Natural killer cell treated with Interleukin-12 subunit alpha and Interleukin-12 subunit beta and Interleukin-15 and Interleukin-18, amount 100 ng/mL, for 72 hours (primary cell): ENCODE measurements at regions not wholly inside any gene's neighbourhood (a gene's known extent, or its start where the extent isn't known, plus 50 kb on each side); places are given as distances from the start of the nearest gene placed in this dataset.
"Not testable (repeated sequence)": the region's sequence is repeated elsewhere in the genome, so short reads cannot be mapped to it uniquely, and the experiment has no call there.

Experiments used
- ATAC-seq, 2 donors: fragments of 150-1000 bp; cut with Tn5 transposase in 1 of 2; sonication (Bioruptor Pico), chemical (Tn5 transposase) in 1 of 2; 2 replicates each; pipeline ENCODE4 v1.10.0; 2021
- DNase-seq: peaks from one replicate; pipeline ENCODE4 v3.0.0; 2022; ENCODE audit warnings: low spot score
- H3K27ac Mint-ChIP-seq, 2 donors: 1 replicate in 1 of 2; 2 replicates in 1 of 2; pipeline ENCODE4 v1.8.0; 2022; ENCODE audit warnings: mixed read lengths in 2 of 2, mild to moderate bottlenecking in 1 of 2, moderate library complexity in 1 of 2
- H3K27me3 Mint-ChIP-seq, 2 donors: 1 replicate in 1 of 2; 2 replicates in 1 of 2; pipeline ENCODE4 v1.8.0; 2022; ENCODE audit warnings: mixed read lengths in 2 of 2
- H3K36me3 Mint-ChIP-seq: one replicate; pipeline ENCODE4 v1.8.0; 2022; ENCODE audit warnings: mixed read lengths
- H3K4me1 Mint-ChIP-seq, 2 donors: 1 replicate in 1 of 2; 2 replicates in 1 of 2; pipeline ENCODE4 v1.8.0; 2022; ENCODE audit warnings: low read depth in 2 of 2, mixed read lengths in 2 of 2, mild to moderate bottlenecking in 1 of 2
- H3K4me3 Mint-ChIP-seq: one replicate; pipeline ENCODE4 v1.8.0; 2022; ENCODE audit warnings: mixed read lengths
- H3K9me3 Mint-ChIP-seq: 2 replicates; pipeline ENCODE4 v1.8.0; 2022; ENCODE audit warnings: mixed read lengths

DNA sequence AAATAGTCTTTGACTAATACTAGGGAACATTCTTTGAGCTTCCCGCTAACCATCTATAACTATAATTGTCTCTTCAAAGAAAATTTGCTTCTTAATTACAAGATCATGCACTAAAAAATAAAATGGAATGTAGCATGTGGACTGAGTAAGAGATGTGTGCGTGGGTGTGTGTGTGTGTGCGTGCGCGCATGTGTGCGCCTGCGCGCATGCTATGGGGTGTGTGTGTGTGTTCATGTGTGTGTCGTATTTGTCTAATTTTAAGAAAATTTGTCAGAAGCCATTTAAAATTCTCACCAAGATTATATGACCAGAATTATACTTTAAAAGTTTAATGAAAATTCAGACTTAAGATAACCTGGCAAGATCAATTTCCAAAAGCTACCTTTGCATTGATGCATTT is 593.0 kb downstream of the ACTL7B start:
- H3K27me3 Mint-ChIP-seq = no peaks in the 10 kb centered on the region
- H3K27ac Mint-ChIP-seq = no peak overlapping the region
- H3K9me3 Mint-ChIP-seq = peaks cover 11% of the 10 kb centered on the region
- no peak for ATAC-seq
- H3K36me3 Mint-ChIP-seq = no peaks in the 10 kb centered on the region
- DNase-seq = no peak
- H3K4me1 Mint-ChIP-seq = no peaks in the 10 kb centered on the region
- no peak overlapping the region for H3K4me3 Mint-ChIP-seq

DNA sequence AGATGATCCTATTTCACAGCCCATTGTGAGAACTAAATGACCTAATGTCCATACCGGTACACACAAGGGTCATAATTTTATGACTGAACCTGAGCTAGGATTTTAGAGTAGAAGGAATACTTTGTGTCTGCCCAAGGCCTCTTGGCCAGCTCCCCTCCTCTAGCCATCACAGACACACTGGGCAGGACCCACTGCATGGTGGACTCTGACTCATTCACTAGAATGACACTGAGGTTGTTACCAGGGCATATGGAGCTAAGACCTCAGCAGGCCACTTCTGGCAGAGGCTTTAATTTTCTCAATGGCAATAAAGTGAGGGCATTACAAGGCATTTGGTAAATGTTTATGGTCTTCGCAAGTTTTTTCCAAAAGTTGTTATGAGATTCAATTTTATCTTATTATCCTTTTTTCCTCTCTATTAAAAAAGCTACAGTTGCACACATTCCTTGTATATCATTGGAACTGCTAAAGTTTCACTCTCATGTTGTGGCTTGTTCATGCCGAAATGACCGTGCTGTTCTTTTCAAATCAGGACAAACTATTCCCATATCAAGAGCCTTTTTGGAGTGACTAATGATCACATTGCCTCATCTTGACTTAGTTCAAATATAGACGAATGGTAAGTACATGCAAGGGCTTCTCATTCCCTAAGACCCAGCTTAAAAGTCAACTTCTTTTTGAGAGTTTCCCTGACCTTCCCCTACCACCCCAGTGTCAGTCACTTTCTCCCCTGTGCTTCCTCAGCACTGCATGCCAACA is 595.7 kb downstream of the ACTL7B start:
- H3K4me3 Mint-ChIP-seq = no peak overlapping the region
- H3K27ac Mint-ChIP-seq = no peak overlapping the region
- no peaks in the 10 kb centered on the region for H3K27me3 Mint-ChIP-seq
- ATAC-seq (no peak), DNase-seq (no peak)
- no peaks in the 10 kb centered on the region for H3K4me1 Mint-ChIP-seq
- H3K9me3 Mint-ChIP-seq = peaks cover 8% of the 10 kb centered on the region
- no peaks in the 10 kb centered on the region for H3K36me3 Mint-ChIP-seq

GRCh38 chr9:108258640-108259039 is 597.1 kb downstream of the ACTL7B start:
- Mint-ChIP-seq H3K4me1 (no peaks in the 10 kb centered on the region), H3K36me3 (no peaks in the 10 kb centered on the region), H3K27ac (no peak overlapping the region), H3K9me3 (peaks cover 8% of the 10 kb centered on the region), H3K27me3 (no peaks in the 10 kb centered on the region), H3K4me3 (no peak overlapping the region)
- ATAC-seq = no peak
- no peak for DNase-seq

GRCh38 chr9:108257382-108257781 is 598.4 kb downstream of the ACTL7B start:
- Mint-ChIP-seq H3K9me3 (peaks cover 4% of the 10 kb centered on the region), H3K27me3 (no peaks in the 10 kb centered on the region), H3K27ac (no peak overlapping the region), H3K36me3 (no peaks in the 10 kb centered on the region), H3K4me1 (no peaks in the 10 kb centered on the region), H3K4me3 (no peak overlapping the region)
- ATAC-seq (no peak), DNase-seq (no peak)

DNA sequence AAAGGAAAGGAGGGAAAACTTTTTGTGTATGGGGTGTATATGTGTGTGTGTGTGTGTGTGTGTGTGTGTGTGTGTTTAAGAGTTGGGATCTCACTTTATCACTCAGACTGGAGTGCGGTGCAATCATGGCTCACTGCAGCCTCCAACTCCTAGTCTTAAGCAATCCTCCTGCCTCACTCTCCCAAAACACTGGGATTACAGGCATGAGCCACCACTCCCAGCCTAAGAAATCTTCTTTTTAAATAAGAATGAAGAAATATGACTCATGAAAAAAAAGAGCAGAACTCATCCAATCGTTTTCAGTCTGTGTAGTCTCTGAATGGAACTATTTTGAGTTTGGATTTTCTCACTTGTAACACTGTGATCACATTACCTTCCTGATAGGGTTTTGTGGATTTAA is 601.5 kb downstream of the ACTL7B start:
- H3K9me3 Mint-ChIP-seq = peaks cover 6% of the 10 kb centered on the region
- no peak for ATAC-seq
- DNase-seq = no peak
- no peaks in the 10 kb centered on the region for H3K36me3 Mint-ChIP-seq
- no peak overlapping the region for H3K4me3 Mint-ChIP-seq
- H3K4me1 Mint-ChIP-seq = no peaks in the 10 kb centered on the region
- no peak overlapping the region for H3K27ac Mint-ChIP-seq
- no peaks in the 10 kb centered on the region for H3K27me3 Mint-ChIP-seq

- not testable (repeated sequence) for H3K27me3 Mint-ChIP-seq, H3K4me1 Mint-ChIP-seq, H3K36me3 Mint-ChIP-seq, H3K9me3 Mint-ChIP-seq, H3K4me3 Mint-ChIP-seq, H3K27ac Mint-ChIP-seq, DNase-seq
- peak in 1 of 2 donors; percentile 46 for ATAC-seq
Observed at GRCh38 chr9:108247391-108247790, 608.4 kb downstream of the ACTL7B start.

- ATAC-seq (no peak), DNase-seq (no peak)
- no peak overlapping the region for H3K4me3 Mint-ChIP-seq
- H3K27me3 Mint-ChIP-seq = no peaks in the 10 kb centered on the region
- H3K9me3 Mint-ChIP-seq = peaks cover 7% of the 10 kb centered on the region
- no peak overlapping the region for H3K27ac Mint-ChIP-seq
- no peaks in the 10 kb centered on the region for H3K36me3 Mint-ChIP-seq
- H3K4me1 Mint-ChIP-seq = no peaks in the 10 kb centered on the region
Observed at GRCh38 chr9:108245901-108246300, 609.9 kb downstream of the ACTL7B start.

DNA sequence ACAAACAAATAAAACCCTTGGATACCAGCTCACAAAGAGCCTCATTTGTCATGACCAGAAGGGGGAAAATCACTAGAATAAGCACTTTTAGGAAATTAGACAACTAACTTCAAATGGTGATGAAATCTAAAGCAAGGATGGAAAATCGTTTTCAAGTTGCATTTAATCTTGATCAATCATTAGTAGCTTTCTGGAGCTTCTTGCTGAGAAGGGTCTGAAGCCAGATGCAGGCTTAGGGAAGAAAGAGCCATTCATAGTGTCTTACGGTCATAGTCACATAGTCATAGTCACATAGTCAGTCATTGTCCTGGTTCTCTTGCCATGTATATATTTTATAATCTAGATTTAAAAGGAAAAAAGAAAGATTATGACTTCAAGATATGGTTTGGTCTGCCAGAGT is 610.5 kb downstream of the ACTL7B start:
- no peaks in the 10 kb centered on the region for H3K36me3 Mint-ChIP-seq
- no peaks in the 10 kb centered on the region for H3K27me3 Mint-ChIP-seq
- peaks cover 11% of the 10 kb centered on the region for H3K9me3 Mint-ChIP-seq
- DNase-seq (no peak), ATAC-seq (no peak)
- H3K27ac Mint-ChIP-seq = no peak overlapping the region
- no peaks in the 10 kb centered on the region for H3K4me1 Mint-ChIP-seq
- H3K4me3 Mint-ChIP-seq = no peak overlapping the region

DNA sequence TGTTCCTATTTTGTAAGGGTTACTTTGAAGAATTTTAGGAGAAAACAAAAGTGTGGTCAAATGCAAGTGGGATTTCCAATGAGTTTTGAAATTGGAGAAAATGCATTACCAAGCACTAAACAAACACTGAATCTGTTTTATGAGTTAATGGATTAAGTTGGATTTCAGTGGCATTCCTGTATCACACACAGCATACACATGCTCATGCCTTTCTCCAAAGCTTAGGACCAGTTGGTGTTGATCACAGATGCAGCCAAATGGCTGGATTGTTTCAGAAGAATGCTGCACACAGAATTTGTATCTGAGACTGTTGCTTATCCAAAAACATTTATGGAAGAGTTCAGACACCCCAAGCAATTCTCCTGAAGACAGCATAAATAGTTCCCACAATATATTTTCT is 611.1 kb downstream of the ACTL7B start:
- no peaks in the 10 kb centered on the region for H3K4me1 Mint-ChIP-seq
- no peak overlapping the region for H3K27ac Mint-ChIP-seq
- no peaks in the 10 kb centered on the region for H3K27me3 Mint-ChIP-seq
- H3K4me3 Mint-ChIP-seq = no peak overlapping the region
- no peaks in the 10 kb centered on the region for H3K36me3 Mint-ChIP-seq
- ATAC-seq (no peak), DNase-seq (no peak)
- peaks cover 8% of the 10 kb centered on the region for H3K9me3 Mint-ChIP-seq

GRCh38 chr9:108241384-108242073 is 614.3 kb downstream of the ACTL7B start:
- Mint-ChIP-seq H3K36me3 (no peaks in the 10 kb centered on the region), H3K4me1 (no peaks in the 10 kb centered on the region), H3K27me3 (no peaks in the 10 kb centered on the region), H3K4me3 (no peak overlapping the region), H3K27ac (no peak overlapping the region), H3K9me3 (peaks cover 8% of the 10 kb centered on the region)
- DNase-seq = no peak
- no peak for ATAC-seq

GRCh38 chr9:108239696-108240321 is 616.0 kb downstream of the ACTL7B start:
- no peaks in the 10 kb centered on the region for H3K4me1 Mint-ChIP-seq
- H3K4me3 Mint-ChIP-seq = no peak overlapping the region
- no peak for DNase-seq
- no peak for ATAC-seq
- peaks cover 8% of the 10 kb centered on the region for H3K9me3 Mint-ChIP-seq
- no peak overlapping the region for H3K27ac Mint-ChIP-seq
- H3K27me3 Mint-ChIP-seq = no peaks in the 10 kb centered on the region
- H3K36me3 Mint-ChIP-seq = no peaks in the 10 kb centered on the region

GRCh38 chr9:108235609-108236008 is 620.2 kb downstream of the ACTL7B start:
- Mint-ChIP-seq H3K4me3 (no peak overlapping the region), H3K36me3 (no peaks in the 10 kb centered on the region), H3K27me3 (no peaks in the 10 kb centered on the region), H3K4me1 (no peaks in the 10 kb centered on the region), H3K9me3 (peaks cover 6% of the 10 kb centered on the region), H3K27ac (no peak overlapping the region)
- no peak for ATAC-seq
- DNase-seq = no peak

- H3K27ac Mint-ChIP-seq = no peak overlapping the region
- no peaks in the 10 kb centered on the region for H3K36me3 Mint-ChIP-seq
Observed at GRCh38 chr9:108234811-108235210, 621.0 kb downstream of the ACTL7B start.

GRCh38 chr9:108225149-108225800 is 630.5 kb downstream of the ACTL7B start:
- H3K27me3 Mint-ChIP-seq = no peaks in the 10 kb centered on the region
- H3K4me1 Mint-ChIP-seq = no peaks in the 10 kb centered on the region
- H3K4me3 Mint-ChIP-seq = no peak overlapping the region
- ATAC-seq (no peak), DNase-seq (no peak)
- H3K36me3 Mint-ChIP-seq = no peaks in the 10 kb centered on the region
- no peak overlapping the region for H3K27ac Mint-ChIP-seq
- peaks cover 22% of the 10 kb centered on the region for H3K9me3 Mint-ChIP-seq

More at GRCh38 chr9:108234811-108235210, 621.0 kb downstream of the ACTL7B start:
- Mint-ChIP-seq H3K9me3 (peaks cover 4% of the 10 kb centered on the region), H3K27me3 (no peaks in the 10 kb centered on the region), H3K4me3 (no peak overlapping the region), H3K4me1 (no peaks in the 10 kb centered on the region)
- no peak for ATAC-seq
- DNase-seq = no peak
